HG02885 (cell line): ENCODE measurements at regions not wholly inside any gene's neighbourhood (a gene's known extent, or its start where the extent isn't known, plus 50 kb on each side); places are given as distances from the start of the nearest gene placed in this dataset.

Source experiments
- ATAC-seq: cut with Tn5 transposase; IDR thresholded peaks from one replicate; pipeline ENCODE4 v1.9.1; 2021; ENCODE audit warnings: mild to moderate bottlenecking; ENCODE audit not compliant: unreplicated experiment, poor library complexity

- no peak for ATAC-seq
These were observed 152.5 kb upstream of the KLF7 start for GRCh38 chr2:207318181-207318628.

GRCh38 chr2:207319316-207319715 is 153.6 kb upstream of the KLF7 start:
- no peak for ATAC-seq

- no peak for ATAC-seq
These were observed 154.8 kb upstream of the KLF7 start for GRCh38 chr2:207320381-207321159.

GRCh38 chr2:207321514-207321913 is 155.8 kb upstream of the KLF7 start:
- ATAC-seq, result no peak

- no peak for ATAC-seq
These were observed 158.3 kb upstream of the KLF7 start for GRCh38 chr2:207324001-207324400.

- ATAC-seq, result peak; percentile 26
These were observed 161.8 kb upstream of the KLF7 start for GRCh38 chr2:207327513-207327912.

GRCh38 chr2:207328944-207329386 is 163.2 kb upstream of the KLF7 start:
- ATAC-seq, result peak; percentile 42

- ATAC-seq, result peak; percentile 69
These were observed 165.2 kb upstream of the KLF7 start for GRCh38 chr2:207330912-207331311.

GRCh38 chr2:207331674-207332073 is 165.9 kb upstream of the KLF7 start:
- ATAC-seq, result no peak

- peak; percentile 33 for ATAC-seq
These were observed 166.9 kb upstream of the KLF7 start for GRCh38 chr2:207332480-207333212.

- no peak for ATAC-seq
These were observed 168.0 kb upstream of the KLF7 start for GRCh38 chr2:207333599-207334300.

- ATAC-seq, result peak; percentile 5
These were observed 168.5 kb upstream of the KLF7 start for GRCh38 chr2:207334301-207334623.

GRCh38 chr2:207334624-207335371 is 169.1 kb upstream of the KLF7 start:
- peak; percentile 31 for ATAC-seq

- ATAC-seq, result no peak
These were observed 171.8 kb upstream of the KLF7 start for GRCh38 chr2:207337234-207338219.

GRCh38 chr2:207338220-207338607 is 172.5 kb upstream of the KLF7 start:
- ATAC-seq, result no peak

- ATAC-seq, result no peak
These were observed 172.9 kb upstream of the KLF7 start for GRCh38 chr2:207338610-207339009.

- ATAC-seq, result no peak
These were observed 175.5 kb upstream of the KLF7 start for GRCh38 chr2:207341112-207341750.

- ATAC-seq, result no peak
These were observed 176.1 kb upstream of the KLF7 start for GRCh38 chr2:207341804-207342203.
